ENCODE measurements at regions not wholly inside any gene's neighbourhood (a gene's known extent, or its start where the extent isn't known, plus 50 kb on each side); places are given as distances from the start of the nearest gene placed in this dataset.
A peak's percentile ranks its signal among the peaks of the same experiment; 100 is the strongest.

DNA sequence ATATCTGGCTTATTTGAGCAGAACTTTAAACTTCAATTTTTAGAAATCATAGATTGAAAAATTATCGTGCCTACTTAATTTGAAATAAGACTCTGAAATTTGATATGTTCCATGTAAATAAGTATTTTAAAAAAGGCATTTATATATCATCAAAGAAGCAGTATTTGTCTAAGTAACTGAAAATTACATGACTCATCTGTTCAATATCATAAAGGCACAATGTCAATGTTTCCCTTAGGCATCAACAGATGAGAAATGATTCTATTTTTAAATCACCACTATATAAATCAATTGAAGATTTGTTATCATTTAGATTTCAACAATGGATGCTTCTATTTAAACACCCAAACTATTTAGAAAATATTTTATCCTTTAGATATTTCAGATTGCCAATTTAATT is 142.9 kb upstream of the POU5F2 start:
- DNase-seq (ENCODE audit: low read depth): no peak

DNA sequence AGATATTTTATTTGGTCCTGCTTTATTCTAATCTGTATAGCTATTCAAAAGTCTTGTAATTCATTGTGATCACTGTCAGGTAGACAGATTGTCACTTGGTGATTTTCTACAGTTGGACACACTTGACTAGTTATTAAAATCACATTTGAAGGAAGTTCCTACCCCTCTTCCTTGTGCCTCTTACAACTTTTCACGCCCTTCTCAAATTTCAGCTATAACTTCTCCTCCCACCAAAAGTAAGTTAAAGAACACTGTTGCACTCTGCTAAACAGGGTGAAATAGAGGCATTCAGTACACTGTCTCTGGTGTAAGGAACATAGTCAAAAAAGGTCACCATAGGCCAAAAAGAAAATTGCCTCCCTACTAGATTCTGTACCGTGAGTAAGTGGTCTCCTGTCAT is 142.1 kb upstream of the POU5F2 start:
- DNase-seq (ENCODE audit: low read depth): no peak

- no peak for DNase-seq (ENCODE audit: low read depth)
Measured at GRCh38 chr5:93875693-93876092, 134.3 kb upstream of the POU5F2 start.

DNA sequence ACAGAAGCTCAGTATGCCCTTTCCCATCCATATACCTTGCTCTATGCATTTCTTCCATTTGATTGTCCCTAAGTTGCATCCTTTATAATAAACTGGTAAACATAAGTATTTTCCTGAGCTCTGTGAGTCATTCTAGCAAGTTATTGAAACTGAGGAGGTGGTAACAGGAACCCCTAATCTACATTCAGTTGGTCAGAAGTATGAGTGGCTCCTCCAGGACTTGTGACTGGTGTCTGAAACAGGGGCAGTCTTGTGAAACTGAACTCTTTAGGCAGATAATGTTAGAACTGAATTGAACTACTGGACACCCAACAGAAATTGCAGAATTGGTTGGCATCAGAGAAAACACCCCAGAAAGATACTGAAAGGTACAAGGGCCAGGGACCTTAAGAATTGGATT is 133.1 kb upstream of the POU5F2 start:
- DNase-seq (ENCODE audit: low read depth): no peak

- DNase-seq (ENCODE audit: low read depth): peak; percentile 38
Measured at GRCh38 chr5:93874080-93874479, 132.7 kb upstream of the POU5F2 start.

DNA sequence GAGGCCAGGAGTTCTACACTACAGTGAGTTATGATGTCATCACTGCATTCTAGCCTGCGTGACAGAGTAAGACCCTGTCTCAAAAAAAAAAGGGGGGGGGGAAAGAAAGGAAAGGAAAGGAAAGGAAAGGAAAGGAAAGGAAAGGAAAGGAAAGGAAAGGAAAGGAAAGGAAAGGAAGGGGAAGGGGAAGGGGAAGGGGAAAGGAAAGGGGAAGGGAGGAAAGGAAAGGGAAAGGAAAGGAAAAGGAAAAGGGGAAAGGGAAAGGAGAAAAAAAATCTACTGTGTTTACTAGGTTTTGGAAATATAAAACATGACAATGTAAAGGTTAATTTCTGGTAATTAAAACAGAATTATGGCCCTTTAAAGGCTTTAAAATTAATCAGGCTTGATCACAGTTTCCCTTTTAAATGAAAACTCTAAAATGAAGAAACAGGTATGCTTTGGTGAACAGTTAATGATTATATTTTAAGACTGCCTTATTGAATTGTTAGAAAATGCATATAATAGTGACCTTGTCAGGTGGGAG is 131.9 kb upstream of the POU5F2 start:
- no peak for DNase-seq (ENCODE audit: low read depth)

GRCh38 chr5:93870649-93871048 is 129.2 kb upstream of the POU5F2 start:
- DNase-seq (ENCODE audit: low read depth): no peak

DNA sequence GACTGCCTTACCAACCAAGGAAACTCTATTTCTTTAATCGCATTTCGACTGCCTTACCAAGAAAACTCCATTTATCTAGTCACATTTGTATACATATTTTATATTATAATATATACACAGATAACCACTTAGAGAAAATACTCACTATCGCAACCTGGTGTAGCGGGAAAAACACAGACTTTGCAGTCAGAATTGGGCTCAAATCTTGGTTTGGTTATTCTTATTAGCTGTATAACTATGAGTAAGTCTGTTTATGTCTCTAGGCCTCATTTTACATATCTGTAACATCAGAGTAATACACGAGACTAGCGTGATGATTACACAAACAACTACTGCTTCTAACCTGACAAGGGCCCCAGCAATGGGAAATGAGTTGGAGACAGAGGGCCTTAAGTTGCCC is 127.5 kb upstream of the POU5F2 start:
- no peak for DNase-seq (ENCODE audit: low read depth)

GRCh38 chr5:93850311-93850710 is 108.9 kb upstream of the POU5F2 start:
- no peak for DNase-seq (ENCODE audit: low read depth)

- peak; percentile 35 for DNase-seq (ENCODE audit: low read depth)
Measured at GRCh38 chr5:93845376-93845775, 104.0 kb upstream of the POU5F2 start.

- peak; percentile 93 for DNase-seq (ENCODE audit: low read depth)
Measured at GRCh38 chr5:93831449-93831848, 90.0 kb upstream of the POU5F2 start.

DNA sequence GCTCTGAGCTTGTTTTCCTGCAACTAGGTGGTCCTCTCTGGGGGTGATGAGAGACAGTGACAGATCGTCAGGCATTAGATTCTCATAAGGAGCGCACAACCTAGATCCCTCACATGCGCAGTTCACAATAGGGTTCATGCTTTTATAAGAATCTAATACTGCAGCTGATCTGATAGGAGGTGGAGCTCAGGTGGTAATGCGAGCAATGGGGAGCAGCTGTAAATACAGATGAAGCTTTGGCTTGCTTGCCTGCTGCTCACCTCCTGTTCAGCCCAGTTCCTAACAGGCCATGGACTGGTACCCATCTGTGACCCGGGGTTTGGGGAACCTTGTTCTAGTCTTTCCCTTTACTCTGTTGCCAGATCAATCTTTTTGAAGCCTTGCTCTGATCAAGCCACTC is 89.5 kb upstream of the POU5F2 start:
- DNase-seq (ENCODE audit: low read depth): no peak

DNA sequence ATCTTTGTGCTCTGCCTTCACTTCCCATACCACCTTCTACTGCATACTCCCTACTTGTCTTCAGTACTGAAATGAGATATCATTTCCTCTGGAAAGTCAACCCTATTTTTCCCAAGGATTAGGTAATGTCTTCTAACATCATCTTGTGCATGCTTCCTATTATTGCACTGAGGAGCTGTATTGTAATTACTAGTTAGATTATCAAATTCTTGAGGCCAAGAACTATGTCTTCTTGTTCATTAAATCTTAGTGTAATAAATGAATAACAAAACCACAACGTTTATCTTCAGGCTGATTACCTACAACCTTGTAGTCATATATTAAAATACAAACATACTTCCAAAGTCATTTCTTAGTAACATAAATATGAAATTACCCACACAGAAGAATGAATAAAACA is 87.9 kb upstream of the POU5F2 start:
- DNase-seq (ENCODE audit: low read depth): peak; percentile 13

DNA sequence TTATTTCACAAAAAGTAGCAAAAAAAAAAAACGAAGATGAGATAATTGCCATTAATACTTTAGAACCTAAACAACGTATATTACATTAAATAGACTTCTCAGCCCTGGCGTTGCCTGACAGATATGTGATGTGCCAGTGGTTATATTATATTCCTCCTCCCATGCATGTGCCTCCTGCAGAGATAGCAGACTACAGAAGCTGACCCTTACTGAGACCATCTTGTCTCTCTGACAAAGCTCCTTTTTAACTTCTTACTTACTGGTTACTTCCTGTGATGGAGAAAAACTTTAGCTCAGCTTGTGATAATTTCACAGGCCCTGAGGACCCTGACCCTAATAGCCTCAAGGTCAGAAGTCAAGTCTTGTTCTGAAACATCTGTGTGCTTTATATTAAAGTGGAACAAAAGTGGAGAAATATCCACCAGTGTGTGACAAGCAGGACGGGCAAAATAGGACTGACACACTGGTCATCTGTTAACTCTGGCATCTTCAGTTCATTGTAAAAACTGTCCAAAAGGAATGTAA is 80.6 kb upstream of the POU5F2 start:
- DNase-seq (ENCODE audit: low read depth): no peak

GRCh38 chr5:93819668-93820067 is 78.3 kb upstream of the POU5F2 start:
- DNase-seq (ENCODE audit: low read depth): no peak

DNA sequence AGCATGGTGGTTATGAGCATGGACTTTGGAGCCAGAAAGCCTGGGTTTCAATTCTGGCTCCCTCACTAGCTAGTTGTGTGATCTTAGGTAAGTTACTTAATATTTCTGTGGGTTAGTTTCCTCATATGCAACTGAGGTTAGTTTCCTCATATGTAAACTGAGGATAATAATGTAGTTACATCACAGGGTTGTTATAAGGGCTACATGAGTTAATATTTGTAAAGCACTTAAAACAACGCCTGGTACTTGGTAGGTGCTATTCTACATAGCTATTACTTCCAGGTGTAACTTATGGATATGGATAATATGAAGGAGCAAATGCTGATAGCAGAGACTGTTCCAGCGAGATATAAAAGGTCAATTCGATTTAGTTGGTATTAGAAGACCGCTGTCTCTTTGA is 69.4 kb upstream of the POU5F2 start:
- DNase-seq (ENCODE audit: low read depth): no peak

- no peak for DNase-seq (ENCODE audit: low read depth)
Measured at GRCh38 chr5:93809430-93809829, 68.0 kb upstream of the POU5F2 start.

- DNase-seq (ENCODE audit: low read depth): no peak
Measured at GRCh38 chr5:93807846-93808245, 66.4 kb upstream of the POU5F2 start.

GRCh38 chr5:93805616-93806379 is 64.4 kb upstream of the POU5F2 start:
- DNase-seq (ENCODE audit: low read depth): no peak

DNA sequence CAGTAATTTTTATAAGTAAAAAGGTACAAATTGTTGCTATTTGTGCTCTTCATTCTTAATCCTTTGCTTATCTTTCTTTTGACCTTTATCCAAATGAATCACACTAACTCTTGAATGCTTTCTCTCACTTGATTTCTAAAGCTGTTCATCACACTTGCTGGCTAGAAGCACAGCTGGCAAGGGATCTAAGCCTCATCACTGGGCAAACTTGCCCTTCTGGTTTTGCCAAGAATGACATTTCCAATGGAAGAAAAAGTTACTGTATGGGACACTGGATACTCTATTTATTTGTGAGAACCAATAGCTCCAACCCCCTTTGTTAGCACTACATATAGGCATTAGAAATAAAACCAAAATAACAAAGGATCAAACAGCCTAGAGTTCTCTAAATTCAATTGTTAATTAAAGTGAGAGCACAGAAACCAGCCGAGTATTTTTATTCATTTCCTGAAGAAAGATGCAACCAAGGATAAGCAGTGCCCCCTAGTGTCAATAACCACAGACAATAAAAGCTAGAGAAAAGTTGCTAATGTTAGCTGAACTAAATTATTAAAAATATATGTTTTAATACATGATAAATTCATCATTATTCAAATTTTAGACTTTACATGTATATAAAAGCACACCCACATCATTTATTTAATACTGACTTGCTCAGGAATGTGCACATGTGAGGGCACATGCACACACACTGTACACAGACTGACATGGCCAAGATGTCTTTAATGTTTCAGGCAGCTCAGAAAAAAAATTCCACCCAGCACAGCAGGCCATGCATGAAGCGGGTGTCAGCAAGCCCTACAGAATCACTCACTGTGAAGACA is 59.8 kb upstream of the POU5F2 start:
- DNase-seq (ENCODE audit: low read depth): peak; percentile 58

DNA sequence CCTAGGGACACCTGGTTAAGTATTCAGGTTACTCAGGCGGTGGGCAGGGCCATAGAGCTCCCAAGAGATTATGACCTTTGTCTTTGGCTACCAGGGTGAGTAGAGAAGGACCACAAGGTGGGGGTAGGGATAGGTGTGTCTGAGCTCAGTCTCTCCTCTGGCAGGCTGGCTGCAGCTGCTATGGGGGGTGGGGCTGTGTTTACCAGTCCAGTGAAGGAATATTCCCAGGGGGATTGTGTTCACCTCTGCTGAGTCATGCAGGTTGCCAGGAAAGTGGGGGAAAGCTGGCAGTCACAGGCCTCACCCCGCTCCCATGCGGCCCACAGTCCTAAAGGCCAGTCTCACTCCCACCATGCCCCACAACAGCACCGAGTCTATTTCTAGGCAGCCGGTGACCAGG is 53.6 kb upstream of the POU5F2 start:
- DNase-seq (ENCODE audit: low read depth): no peak

DNA sequence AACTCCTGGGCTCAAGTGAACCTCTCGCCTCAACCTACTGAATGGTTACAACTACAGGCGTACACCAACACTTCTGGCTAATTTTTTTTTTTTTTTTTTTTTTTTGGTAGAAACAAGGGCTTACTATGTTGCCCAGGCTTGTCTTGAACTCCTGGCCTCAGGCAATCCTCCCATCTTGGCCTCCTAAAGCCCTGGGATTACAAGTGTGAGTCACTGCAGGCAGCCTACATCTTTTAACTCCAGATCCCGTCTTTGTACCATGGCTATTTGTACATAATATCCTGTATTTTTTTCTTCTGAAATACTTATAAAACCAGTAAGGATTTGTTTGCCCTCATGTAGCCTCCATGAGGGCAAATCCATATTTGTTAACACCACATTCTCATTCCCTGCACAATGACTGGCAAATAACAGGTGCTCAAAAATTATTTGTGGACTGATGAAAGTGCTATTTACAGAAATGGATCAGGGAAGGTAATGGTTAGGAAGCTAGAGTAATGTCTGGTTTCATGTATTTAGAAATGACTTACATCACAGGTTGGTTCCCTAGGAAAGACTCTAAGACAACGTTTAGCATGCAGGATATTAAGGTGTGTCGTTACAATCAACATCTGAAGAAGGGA is 51.9 kb upstream of the POU5F2 start:
- DNase-seq (ENCODE audit: low read depth): no peak

Data from EH (cell line).